ENCODE measurements at regions not wholly inside any gene's neighbourhood (a gene's known extent, or its start where the extent isn't known, plus 50 kb on each side); places are given as distances from the start of the nearest gene placed in this dataset.
"Not testable (repeated sequence)": the region's sequence is repeated elsewhere in the genome, so short reads cannot be mapped to it uniquely, and the experiment has no call there.

DNA sequence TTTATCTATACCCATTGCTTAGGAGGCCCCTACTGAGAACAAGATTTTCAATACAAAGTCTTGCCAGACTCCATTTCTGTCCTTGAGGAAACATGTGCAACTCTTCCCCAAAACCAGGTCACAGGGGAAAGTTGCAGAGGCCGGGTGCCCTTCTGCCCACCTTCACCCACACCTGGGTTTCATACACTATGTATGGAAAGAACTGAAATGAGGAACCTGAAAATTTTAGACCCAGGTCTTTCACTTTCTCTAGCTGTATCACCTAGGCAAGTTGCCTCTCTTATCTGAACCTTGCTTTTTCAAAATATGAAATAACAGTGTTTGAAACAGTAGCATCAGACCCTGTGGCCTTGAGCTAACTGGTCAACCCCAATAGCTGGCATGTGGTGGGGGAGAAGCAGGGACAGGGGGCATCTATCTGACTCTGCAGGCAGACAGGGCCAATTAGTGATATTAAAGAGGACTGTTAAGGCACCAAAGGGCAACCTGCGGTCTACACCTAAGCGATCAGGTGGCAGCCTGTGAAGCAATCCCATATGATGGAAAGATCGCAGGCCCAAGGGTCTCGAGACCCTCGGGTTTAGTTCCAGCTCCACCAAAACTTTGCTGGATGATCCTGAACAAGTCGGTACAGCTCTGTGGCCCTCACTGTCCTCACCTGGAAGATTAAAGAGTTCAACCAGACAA lies 346.5 kb downstream of the BCL11B start:
- Mint-ChIP-seq H3K9me3 (peaks cover 10% of the 10 kb centered on the region), H3K27ac (peak overlapping the region; percentile 63), H3K4me1 (ENCODE audit: low read depth) (peaks cover 37% of the 10 kb centered on the region), H3K27me3 (no peaks in the 10 kb centered on the region), H3K4me3 (no peak overlapping the region), H3K36me3 (ENCODE audit: low read depth) (no peaks in the 10 kb centered on the region)
- peak; percentile 32 for DNase-seq

DNA sequence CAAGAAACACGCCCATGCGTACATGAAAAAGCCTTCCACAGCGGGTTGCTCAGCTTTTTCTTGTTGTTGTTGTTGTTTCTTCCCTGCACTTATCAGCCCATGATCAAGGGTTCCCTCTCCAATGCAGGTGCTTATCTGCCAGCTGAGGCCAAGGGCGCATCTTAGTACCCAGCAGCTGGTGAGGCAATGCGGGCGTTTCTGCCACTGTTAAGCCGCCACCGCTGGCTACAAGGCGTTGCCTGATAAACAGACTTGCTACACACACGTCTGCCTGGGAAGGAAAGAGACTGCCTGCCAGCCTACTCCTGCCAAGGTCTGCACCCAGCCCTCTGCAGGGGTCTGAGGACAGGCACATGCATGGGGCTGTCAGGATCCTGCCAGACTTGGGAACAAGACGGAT lies 345.9 kb downstream of the BCL11B start:
- H3K4me3 Mint-ChIP-seq, result peak overlapping the region; percentile 15
- H3K27ac Mint-ChIP-seq, result peak overlapping the region; percentile 63
- H3K9me3 Mint-ChIP-seq, result peaks cover 10% of the 10 kb centered on the region
- no peaks in the 10 kb centered on the region for H3K27me3 Mint-ChIP-seq
- no peaks in the 10 kb centered on the region for H3K36me3 Mint-ChIP-seq (ENCODE audit: low read depth)
- peaks cover 43% of the 10 kb centered on the region for H3K4me1 Mint-ChIP-seq (ENCODE audit: low read depth)
- DNase-seq, result peak; percentile 51

DNA sequence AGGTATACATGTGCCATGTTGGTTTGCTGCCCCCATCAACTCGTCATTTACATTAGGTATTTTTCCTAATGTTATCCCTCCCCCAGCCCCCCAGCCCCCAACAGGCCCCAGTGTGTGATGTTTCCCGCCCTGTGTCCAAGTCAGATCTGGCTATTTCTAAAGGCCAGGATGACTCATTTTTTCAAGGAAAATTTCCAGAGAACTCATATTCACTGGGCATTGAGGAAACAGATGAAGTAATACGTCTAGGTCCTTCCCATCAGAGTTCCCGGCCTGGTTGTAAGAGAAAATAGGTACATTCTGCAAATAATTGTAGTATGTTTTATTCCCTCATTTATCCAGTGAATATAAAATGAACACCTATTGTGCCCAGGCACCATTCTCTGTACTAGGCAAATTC lies 345.2 kb downstream of the BCL11B start:
- no peaks in the 10 kb centered on the region for H3K36me3 Mint-ChIP-seq (ENCODE audit: low read depth)
- peak; percentile 7 for DNase-seq
- peaks cover 9% of the 10 kb centered on the region for H3K9me3 Mint-ChIP-seq
- H3K27me3 Mint-ChIP-seq, result no peaks in the 10 kb centered on the region
- peaks cover 50% of the 10 kb centered on the region for H3K4me1 Mint-ChIP-seq (ENCODE audit: low read depth)
- no peak overlapping the region for H3K27ac Mint-ChIP-seq
- H3K4me3 Mint-ChIP-seq, result no peak overlapping the region

DNA sequence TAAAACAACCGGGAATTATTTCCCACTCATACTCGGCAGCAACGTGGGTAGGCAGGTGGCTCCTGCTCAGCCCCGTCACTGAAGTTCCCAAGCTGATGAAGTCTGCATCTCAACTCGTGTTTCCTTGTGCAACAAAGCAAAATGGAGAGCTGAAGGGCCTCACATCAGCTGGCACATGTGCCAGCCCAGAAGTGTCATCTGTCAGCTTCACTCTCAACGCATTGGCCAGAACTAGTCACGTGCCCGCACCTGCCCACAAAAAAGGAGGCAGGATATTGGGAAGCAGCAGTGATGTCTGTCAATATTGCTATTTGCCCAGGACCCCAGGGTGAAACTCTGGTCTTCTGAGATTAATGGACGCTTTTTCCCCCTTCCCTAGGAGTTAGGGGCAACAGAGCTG lies 344.0 kb downstream of the BCL11B start:
- H3K4me1 Mint-ChIP-seq (ENCODE audit: low read depth), result peaks cover 62% of the 10 kb centered on the region
- H3K27me3 Mint-ChIP-seq, result no peaks in the 10 kb centered on the region
- H3K9me3 Mint-ChIP-seq, result no peaks in the 10 kb centered on the region
- H3K36me3 Mint-ChIP-seq (ENCODE audit: low read depth), result no peaks in the 10 kb centered on the region
- DNase-seq, result peak; percentile 27
- H3K4me3 Mint-ChIP-seq, result no peak overlapping the region
- H3K27ac Mint-ChIP-seq, result no peak overlapping the region

DNA sequence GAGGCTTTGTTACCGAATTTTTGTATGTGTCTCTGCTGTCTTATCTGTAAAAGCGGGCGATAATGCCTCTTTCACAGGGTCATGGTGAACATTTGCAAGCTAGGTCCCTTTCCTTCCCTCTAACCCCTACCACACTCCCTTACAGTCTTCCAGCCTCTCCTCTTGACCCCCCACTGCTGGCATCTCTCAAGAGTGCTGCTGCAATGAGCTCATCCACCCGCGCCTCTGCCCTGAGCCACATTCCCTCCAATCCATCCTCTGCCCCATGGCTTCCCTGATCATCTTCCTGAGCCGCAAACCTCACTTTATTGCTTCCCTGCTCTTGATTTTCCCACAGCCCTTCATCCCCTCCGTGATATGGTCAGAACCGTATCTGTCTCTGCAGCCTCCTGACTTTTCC lies 343.6 kb downstream of the BCL11B start:
- H3K27ac Mint-ChIP-seq, result no peak overlapping the region
- H3K27me3 Mint-ChIP-seq, result no peaks in the 10 kb centered on the region
- H3K4me3 Mint-ChIP-seq, result no peak overlapping the region
- no peaks in the 10 kb centered on the region for H3K36me3 Mint-ChIP-seq (ENCODE audit: low read depth)
- DNase-seq, result no peak
- H3K9me3 Mint-ChIP-seq, result no peaks in the 10 kb centered on the region
- H3K4me1 Mint-ChIP-seq (ENCODE audit: low read depth), result peaks cover 66% of the 10 kb centered on the region

DNA sequence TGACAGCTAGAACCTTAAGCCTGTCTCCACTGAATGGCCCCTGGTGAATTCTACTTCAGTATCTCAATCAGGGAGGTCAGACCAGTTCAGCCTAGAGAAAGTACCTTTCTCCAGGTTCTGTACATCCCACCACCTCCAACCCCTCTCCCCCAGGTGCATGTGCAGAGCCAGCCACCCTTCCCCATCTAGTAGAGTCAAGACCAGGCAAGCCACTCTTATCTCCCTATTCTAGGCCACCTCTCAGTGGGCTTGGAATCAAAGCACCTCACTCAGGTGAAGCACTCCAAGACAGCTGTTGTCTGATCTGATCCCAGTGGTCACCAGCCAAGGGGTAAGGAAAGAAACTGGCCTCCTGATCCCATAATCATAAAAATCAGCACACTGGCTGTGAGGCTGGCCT lies 340.9 kb downstream of the BCL11B start:
- Mint-ChIP-seq H3K4me3 (no peak overlapping the region), H3K9me3 (peaks cover 4% of the 10 kb centered on the region), H3K36me3 (ENCODE audit: low read depth) (no peaks in the 10 kb centered on the region), H3K4me1 (ENCODE audit: low read depth) (peaks cover 79% of the 10 kb centered on the region), H3K27ac (peak overlapping the region; percentile 86), H3K27me3 (no peaks in the 10 kb centered on the region)
- DNase-seq, result no peak

DNA sequence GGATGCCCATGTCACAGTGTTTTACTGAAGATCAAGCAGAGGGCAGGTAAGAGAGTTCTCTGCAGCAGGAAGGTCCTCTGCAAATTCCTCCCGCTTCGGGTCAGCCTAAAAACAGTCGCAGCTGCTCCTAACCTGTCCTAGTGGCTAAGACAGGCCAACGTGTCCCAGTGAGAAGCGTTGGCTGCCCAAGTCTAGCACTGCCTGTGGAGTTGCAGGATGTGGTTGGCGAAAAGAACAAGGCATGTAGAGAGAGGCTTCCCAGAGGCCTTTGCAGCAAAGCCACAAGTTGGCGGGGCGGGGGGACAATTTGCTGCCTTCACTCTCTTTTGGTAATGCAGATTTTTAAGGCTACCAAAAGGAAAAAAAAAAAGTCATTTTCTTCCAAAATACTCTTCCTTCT lies 340.1 kb downstream of the BCL11B start:
- Mint-ChIP-seq H3K4me3 (peak overlapping the region; percentile 41), H3K9me3 (peaks cover 4% of the 10 kb centered on the region), H3K36me3 (ENCODE audit: low read depth) (no peaks in the 10 kb centered on the region), H3K4me1 (ENCODE audit: low read depth) (peaks cover 80% of the 10 kb centered on the region), H3K27me3 (no peaks in the 10 kb centered on the region), H3K27ac (peak overlapping the region; percentile 86)
- DNase-seq, result peak; percentile 71

DNA sequence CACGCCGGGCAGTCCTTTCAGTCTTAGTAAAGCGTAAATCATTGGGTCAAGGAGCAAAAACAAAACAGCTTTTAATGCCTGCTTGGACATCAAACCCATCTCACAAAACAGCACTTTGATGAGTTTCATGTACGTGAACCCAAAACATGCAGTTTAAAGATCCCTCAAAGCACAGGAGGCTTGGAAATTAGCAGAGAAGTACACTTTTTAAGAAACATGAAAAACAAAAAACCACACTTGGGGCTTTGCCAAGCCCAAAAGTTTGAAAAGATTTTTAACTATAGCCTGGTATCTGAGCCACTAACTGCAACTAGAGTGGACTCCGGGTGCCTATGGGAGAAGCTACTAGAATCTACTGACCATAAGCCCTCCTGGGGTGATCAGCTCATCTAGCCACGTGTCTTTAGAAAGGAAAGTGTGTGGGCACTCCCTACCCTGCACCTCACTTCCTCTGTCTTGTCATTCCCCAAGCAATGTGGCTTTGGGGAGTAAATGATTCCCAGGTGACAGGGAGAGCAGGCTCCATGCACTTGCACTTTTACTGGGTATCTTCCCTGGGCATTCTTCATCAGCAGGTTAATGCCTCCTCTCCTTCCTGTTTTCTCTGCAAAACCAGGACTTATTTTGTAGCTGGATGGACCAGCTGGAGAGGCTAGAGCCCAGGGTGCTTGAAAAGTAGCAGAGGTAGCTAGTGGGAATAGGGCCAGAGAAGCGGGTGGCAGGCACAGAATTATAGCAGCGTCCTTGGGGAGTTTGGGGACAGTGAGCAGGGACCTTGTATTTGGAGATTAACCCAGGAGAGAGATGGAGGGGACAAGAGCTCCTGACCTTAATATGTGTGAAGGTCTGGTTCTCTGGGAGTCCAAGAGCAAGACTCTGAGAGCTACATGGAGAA lies 339.3 kb downstream of the BCL11B start:
- H3K4me1 Mint-ChIP-seq (ENCODE audit: low read depth), result peaks cover 83% of the 10 kb centered on the region
- H3K4me3 Mint-ChIP-seq, result peak overlapping the region; percentile 41
- H3K9me3 Mint-ChIP-seq, result peaks cover 8% of the 10 kb centered on the region
- H3K27me3 Mint-ChIP-seq, result no peaks in the 10 kb centered on the region
- H3K27ac Mint-ChIP-seq, result peak overlapping the region; percentile 86
- peak; percentile 39 for DNase-seq
- H3K36me3 Mint-ChIP-seq (ENCODE audit: low read depth), result no peaks in the 10 kb centered on the region

DNA sequence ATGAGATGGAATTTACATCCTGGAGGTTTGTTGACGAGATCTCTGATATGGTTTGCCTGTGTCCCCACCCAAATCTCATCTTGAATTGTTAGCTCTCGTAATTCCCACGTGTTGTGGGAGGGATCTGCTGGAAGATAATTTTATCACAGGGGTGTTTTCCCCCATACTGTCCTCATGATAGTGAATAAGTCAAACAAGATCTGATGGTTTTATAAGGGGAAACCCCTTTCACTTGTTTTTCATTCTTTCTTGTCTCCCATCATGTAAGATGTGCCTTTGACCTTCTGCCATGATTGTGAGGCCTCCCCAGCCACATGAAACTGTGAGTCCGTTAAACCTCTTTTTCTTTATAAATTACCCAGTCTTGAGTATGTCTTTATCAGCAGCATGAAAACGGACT lies 337.4 kb downstream of the BCL11B start:
- Mint-ChIP-seq H3K4me1 (ENCODE audit: low read depth) (peaks cover 92% of the 10 kb centered on the region), H3K27ac (peak overlapping the region; percentile 60)
- not testable (repeated sequence) for H3K4me3 Mint-ChIP-seq; H3K36me3 Mint-ChIP-seq (ENCODE audit: low read depth); H3K9me3 Mint-ChIP-seq; DNase-seq; H3K27me3 Mint-ChIP-seq

DNA sequence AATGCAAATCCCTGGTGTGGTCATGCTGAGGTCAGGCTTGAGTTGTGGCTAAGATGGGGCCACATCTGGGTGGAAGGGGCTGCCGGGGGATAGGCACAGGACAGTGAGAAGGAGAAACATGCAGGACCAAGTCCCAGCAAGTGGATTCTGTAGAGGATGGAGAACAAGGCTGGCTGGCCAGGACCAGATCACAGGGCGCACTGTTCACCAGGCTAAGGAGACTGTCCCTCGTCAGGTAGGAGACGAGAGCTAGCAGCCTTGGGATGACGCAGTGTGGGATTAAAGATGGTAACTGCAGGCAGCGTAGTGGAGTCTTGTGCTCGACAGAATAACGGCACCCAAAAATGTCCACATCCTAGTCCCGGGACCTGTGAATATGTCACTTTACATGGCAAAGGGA lies 336.1 kb downstream of the BCL11B start:
- Mint-ChIP-seq H3K36me3 (ENCODE audit: low read depth) (no peaks in the 10 kb centered on the region), H3K4me3 (no peak overlapping the region), H3K27me3 (no peaks in the 10 kb centered on the region), H3K9me3 (peaks cover 8% of the 10 kb centered on the region), H3K27ac (no peak overlapping the region), H3K4me1 (ENCODE audit: low read depth) (peaks cover 97% of the 10 kb centered on the region)
- peak; percentile 22 for DNase-seq

DNA sequence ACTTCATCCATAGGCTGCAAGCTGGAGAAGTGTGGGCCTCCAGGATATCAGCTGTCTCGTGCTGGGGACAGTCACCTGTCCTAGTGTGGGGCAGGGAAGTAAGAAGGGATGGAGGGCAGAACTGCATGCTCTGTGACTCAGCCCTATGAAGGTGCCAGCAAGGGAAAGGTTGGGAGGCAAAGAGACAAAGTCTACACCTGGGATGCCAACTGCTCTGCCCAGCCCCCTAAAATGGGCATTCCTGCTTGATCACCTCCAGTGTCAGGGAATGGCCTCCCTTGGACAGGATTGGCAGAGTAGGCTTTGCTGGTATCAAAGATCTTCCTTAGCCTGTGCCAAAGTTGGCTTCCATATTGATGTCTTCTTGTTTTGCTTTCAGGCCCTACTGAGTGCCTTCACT lies 335.0 kb downstream of the BCL11B start:
- H3K4me3 Mint-ChIP-seq, result no peak overlapping the region
- peaks cover 8% of the 10 kb centered on the region for H3K9me3 Mint-ChIP-seq
- peaks cover 94% of the 10 kb centered on the region for H3K4me1 Mint-ChIP-seq (ENCODE audit: low read depth)
- no peaks in the 10 kb centered on the region for H3K27me3 Mint-ChIP-seq
- DNase-seq, result peak; percentile 25
- H3K36me3 Mint-ChIP-seq (ENCODE audit: low read depth), result no peaks in the 10 kb centered on the region
- H3K27ac Mint-ChIP-seq, result no peak overlapping the region

DNA sequence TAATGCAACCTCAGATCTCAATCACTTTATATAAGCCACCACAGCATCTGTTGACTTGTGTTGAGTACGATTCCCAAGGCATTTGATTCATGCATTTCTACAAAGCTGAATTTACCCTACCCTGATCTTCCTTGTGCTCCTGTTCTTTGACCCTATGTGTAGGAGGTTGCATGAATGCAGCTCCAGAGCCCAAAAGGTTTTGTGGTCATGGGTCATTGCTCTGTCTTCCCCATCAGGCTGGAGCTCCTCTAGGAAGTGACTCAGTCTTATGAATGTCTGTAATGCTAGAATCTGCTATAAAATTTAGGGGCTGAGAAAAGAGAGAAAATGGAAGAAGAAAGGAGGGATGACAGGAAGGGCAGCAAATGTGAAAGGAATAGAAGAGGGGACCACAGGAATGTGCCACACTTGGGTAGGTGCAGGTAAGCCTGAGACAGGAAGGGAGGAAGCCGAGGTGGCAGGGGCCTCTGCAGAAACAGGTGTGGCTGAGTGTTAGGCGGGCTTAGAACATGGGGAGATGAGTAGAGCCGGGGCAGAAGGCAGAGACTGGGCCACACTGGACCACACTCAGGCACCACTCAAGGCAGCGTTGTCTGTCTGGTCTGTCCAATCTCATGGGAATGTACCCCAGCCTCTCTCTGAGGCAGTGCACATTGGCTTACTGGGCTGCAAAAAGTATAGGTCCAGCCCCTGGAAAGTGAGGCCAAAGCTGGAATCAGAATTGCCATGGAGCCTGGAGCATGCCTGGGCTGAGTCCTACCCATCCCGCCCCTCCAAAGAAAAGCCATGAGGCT lies 334.1 kb downstream of the BCL11B start:
- Mint-ChIP-seq H3K27ac (no peak overlapping the region), H3K4me1 (ENCODE audit: low read depth) (peaks cover 85% of the 10 kb centered on the region), H3K9me3 (peaks cover 8% of the 10 kb centered on the region), H3K36me3 (ENCODE audit: low read depth) (no peaks in the 10 kb centered on the region), H3K4me3 (no peak overlapping the region), H3K27me3 (no peaks in the 10 kb centered on the region)
- DNase-seq, result no peak

DNA sequence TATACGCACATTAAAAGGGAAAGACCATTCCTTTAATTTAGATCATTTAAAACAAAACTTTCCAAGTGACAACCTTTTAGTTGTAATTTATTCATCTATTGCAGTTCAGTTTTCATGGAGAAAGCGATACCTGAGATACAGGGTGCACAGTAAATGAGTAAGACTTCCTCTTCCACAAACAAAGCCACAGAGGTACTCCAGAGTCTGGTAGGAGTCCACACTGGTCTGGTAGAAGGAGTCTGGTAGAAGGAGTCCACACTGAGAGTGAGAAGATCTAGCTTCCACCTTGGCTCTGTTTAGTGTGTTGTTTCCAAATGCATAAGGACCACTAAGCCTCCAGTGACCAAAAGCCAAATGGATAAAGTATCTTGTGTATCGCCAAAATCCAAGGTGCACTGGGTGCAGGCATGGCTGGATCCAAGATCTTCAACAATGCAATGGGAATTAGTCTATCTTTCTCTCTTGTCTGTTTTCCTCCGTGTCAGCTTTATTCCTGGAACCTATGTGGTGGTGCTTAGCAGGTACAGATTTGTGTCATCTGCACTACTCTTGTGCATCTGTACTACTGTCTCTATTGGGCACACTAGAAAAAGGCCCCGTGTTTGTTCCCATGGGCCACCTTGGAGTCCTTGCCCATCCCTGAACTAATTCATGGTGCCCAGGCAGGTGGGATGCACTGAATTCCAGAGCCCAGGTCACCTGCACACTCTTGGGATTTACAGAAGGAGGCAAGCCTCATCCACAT lies 331.1 kb downstream of the BCL11B start:
- DNase-seq, result peak; percentile 25
- H3K36me3 Mint-ChIP-seq (ENCODE audit: low read depth), result no peaks in the 10 kb centered on the region
- peaks cover 4% of the 10 kb centered on the region for H3K9me3 Mint-ChIP-seq
- H3K4me3 Mint-ChIP-seq, result no peak overlapping the region
- no peaks in the 10 kb centered on the region for H3K27me3 Mint-ChIP-seq
- peaks cover 60% of the 10 kb centered on the region for H3K4me1 Mint-ChIP-seq (ENCODE audit: low read depth)
- no peak overlapping the region for H3K27ac Mint-ChIP-seq

DNA sequence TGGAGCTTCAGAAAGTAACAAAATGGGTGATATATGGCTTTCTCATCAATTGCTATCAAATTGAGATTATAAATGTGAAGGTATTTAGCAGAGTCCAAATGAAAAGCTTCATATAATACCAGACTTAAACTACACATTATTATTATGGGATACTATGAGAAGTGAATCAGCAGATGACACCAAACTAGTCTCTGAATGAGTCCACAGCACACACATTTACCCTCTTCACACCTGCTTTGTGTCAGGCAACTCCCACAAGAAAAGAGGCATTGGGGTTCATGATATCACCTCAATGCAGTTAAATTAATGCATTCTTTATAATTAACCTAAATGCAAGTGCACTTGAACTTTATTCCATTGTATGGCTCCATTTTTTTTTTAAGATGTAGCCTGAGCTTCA lies 330.5 kb downstream of the BCL11B start:
- DNase-seq, result no peak
- H3K27me3 Mint-ChIP-seq, result no peaks in the 10 kb centered on the region
- H3K27ac Mint-ChIP-seq, result no peak overlapping the region
- no peak overlapping the region for H3K4me3 Mint-ChIP-seq
- H3K4me1 Mint-ChIP-seq (ENCODE audit: low read depth), result peaks cover 54% of the 10 kb centered on the region
- peaks cover 4% of the 10 kb centered on the region for H3K9me3 Mint-ChIP-seq
- no peaks in the 10 kb centered on the region for H3K36me3 Mint-ChIP-seq (ENCODE audit: low read depth)
